OCI-LY7 (cell line): ENCODE measurements at regions not wholly inside any gene's neighbourhood (a gene's known extent, or its start where the extent isn't known, plus 50 kb on each side); places are given as distances from the start of the nearest gene placed in this dataset.
A peak's percentile ranks its signal among the peaks of the same experiment; 100 is the strongest.

Experiments
- BruUV-seq: library from RNA; stranded (reverse); fragments of 400-500 nt; replicated peaks from 2 replicates; lab custom pipeline; 2021; lab: Mats Ljungman, UMichigan
- CTCF ChIA-PET: fragments of 300-600 bp; sonication (Branson Sonifier 250); formaldehyde crosslinking; loops from one replicate; lab custom pipeline; 2022; ENCODE audit warnings: antibody characterized with exemption; ENCODE audit not compliant: unreplicated experiment; lab: Charles Lee
- POLR2A ChIA-PET: fragments of 300-600 bp; sonication (Branson Sonifier 250); formaldehyde crosslinking; loops from one replicate; lab custom pipeline; 2022; ENCODE audit warnings: antibody characterized with exemption; lab: Charles Lee
- DNase-seq: peaks from one replicate; pipeline ENCODE4 v3.0.0-alpha.2; 2015; ENCODE audit warnings: low spot score
- H2AFZ ChIP-seq: fragments of 200-600 bp; sonication (generic), shearing (Covaris generic); 2 replicates; pipeline ENCODE4 v1.6.1; 2014; ENCODE audit warnings: mild to moderate bottlenecking, antibody characterized with exemption, low read length, moderate library complexity
- H3K27ac ChIP-seq: fragments of 200-600 bp; sonication (generic); 2 replicates; pipeline ENCODE4 v1.5.1; 2014; ENCODE audit warnings: mixed run types, low read depth, mild to moderate bottlenecking, moderate library complexity, low read length, inconsistent platforms; ENCODE audit not compliant: poor library complexity, severe bottlenecking
- H3K36me3 ChIP-seq: fragments of 200-600 bp; sonication (generic); 2 replicates; pipeline ENCODE4 v1.6.1; 2014; ENCODE audit warnings: mild to moderate bottlenecking, antibody characterized with exemption, low read length, moderate library complexity, mixed read lengths; ENCODE audit not compliant: insufficient read depth
- H3K4me1 ChIP-seq: fragments of 200-600 bp; sonication (generic); 2 replicates; pipeline ENCODE4 v1.5.1; 2014; ENCODE audit warnings: mild to moderate bottlenecking, low read length; ENCODE audit not compliant: insufficient read depth, poor library complexity, severe bottlenecking
- H3K4me2 ChIP-seq: fragments of 200-600 bp; sonication (generic); 2 replicates; pipeline ENCODE4 v1.6.1; 2014; ENCODE audit warnings: mild to moderate bottlenecking, low read length
- H3K4me3 ChIP-seq: fragments of 200-600 bp; sonication (generic); 2 replicates; pipeline ENCODE4 v1.5.1; 2014; ENCODE audit warnings: mild to moderate bottlenecking, low read depth, low read length; ENCODE audit not compliant: poor library complexity, severe bottlenecking
- H3K79me2 ChIP-seq: fragments of 200-600 bp; sonication (generic); 2 replicates; pipeline ENCODE4 v1.6.1; 2016; ENCODE audit warnings: low read depth, mild to moderate bottlenecking, low read length, moderate library complexity, mixed read lengths; ENCODE audit not compliant: insufficient read depth
- H3K9me2 ChIP-seq: fragments of 200-600 bp; sonication (generic); 2 replicates; pipeline ENCODE4 v1.6.1; 2016; ENCODE audit warnings: mild to moderate bottlenecking, low read length, mixed read lengths; ENCODE audit not compliant: insufficient read depth
- H3K9me3 ChIP-seq: fragments of 200-600 bp; sonication (generic); 2 replicates; pipeline ENCODE4 v1.6.1; 2014; ENCODE audit warnings: mild to moderate bottlenecking, mixed run types, low read length, mixed read lengths
- H4K20me1 ChIP-seq: fragments of 200-600 bp; sonication (generic); 2 replicates; pipeline ENCODE4 v1.6.1; 2014; ENCODE audit warnings: mild to moderate bottlenecking, antibody characterized with exemption, low read length, moderate library complexity, mixed read lengths; ENCODE audit not compliant: insufficient read depth
- EZH2phosphoT487 ChIP-seq: fragments of 200-600 bp; sonication (generic); IDR thresholded peaks from 2 replicates; pipeline ENCODE4 v1.6.1; 2018; ENCODE audit warnings: low read depth, borderline replicate concordance, mild to moderate bottlenecking, mixed run types, antibody characterized with exemption, low read length, moderate library complexity, mixed read lengths
- intact Hi-C: fragments of 100-400 bp; cut with micrococcal nuclease; formaldehyde crosslinking; loops from one replicate; pipeline ENCODE4 v1.10.0; 2022; ENCODE audit not compliant: unreplicated experiment
- TF ChIP-seq, protein P1 (sequence below): fragments of 200-600 bp; sonication (generic); conservative IDR thresholded peaks from 2 replicates; pipeline ENCODE4 v1.5.1; 2014; ENCODE audit warnings: mild to moderate bottlenecking, antibody characterized with exemption, low read length, moderate library complexity, mixed read lengths

DNA sequence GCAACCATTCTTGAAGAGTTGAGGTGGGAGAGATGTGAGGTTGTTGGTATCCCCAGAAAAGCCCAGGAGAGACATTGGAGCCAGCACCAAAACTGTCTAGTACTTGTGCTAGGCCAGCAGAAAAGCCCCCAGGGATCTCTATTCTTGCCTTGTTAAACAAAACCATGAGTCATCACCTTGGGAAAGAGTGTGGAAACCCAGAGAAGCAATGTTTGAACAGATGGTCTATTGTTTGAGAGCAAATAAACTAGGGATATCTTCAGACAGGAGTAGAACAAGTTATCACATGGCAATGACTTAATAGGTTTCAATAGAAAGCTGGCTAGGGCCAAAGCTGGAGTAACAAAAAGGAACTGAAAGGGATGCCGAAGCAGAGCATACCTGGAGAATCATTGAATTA lies 195.7 kb upstream of the CASK start:
- H3K4me1 ChIP-seq = peaks cover 10% of the 10 kb centered on the region
- POLR2A ChIA-PET = no interaction called here
- no peaks in the 10 kb centered on the region for H3K9me2 ChIP-seq
- no peak overlapping the region for H3K27ac ChIP-seq
- CTCF ChIA-PET = no interaction called here
- intact Hi-C loops = no loop called here
- no peaks in the 10 kb centered on the region for H4K20me1 ChIP-seq
- no peaks in the 10 kb centered on the region for H3K79me2 ChIP-seq
- H3K9me3 ChIP-seq = no peaks in the 10 kb centered on the region
- no peak for TF ChIP-seq EZH2phosphoT487
- TF ChIP-seq, protein P1, sequence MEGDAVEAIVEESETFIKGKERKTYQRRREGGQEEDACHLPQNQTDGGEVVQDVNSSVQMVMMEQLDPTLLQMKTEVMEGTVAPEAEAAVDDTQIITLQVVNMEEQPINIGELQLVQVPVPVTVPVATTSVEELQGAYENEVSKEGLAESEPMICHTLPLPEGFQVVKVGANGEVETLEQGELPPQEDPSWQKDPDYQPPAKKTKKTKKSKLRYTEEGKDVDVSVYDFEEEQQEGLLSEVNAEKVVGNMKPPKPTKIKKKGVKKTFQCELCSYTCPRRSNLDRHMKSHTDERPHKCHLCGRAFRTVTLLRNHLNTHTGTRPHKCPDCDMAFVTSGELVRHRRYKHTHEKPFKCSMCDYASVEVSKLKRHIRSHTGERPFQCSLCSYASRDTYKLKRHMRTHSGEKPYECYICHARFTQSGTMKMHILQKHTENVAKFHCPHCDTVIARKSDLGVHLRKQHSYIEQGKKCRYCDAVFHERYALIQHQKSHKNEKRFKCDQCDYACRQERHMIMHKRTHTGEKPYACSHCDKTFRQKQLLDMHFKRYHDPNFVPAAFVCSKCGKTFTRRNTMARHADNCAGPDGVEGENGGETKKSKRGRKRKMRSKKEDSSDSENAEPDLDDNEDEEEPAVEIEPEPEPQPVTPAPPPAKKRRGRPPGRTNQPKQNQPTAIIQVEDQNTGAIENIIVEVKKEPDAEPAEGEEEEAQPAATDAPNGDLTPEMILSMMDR = no peak
- H3K4me2 ChIP-seq = no peak overlapping the region
- DNase-seq = no peak
- no TSS peak for BruUV-seq
- no peaks in the 10 kb centered on the region for H3K36me3 ChIP-seq
- no peak overlapping the region for H3K4me3 ChIP-seq
- no peak overlapping the region for H2AFZ ChIP-seq

DNA sequence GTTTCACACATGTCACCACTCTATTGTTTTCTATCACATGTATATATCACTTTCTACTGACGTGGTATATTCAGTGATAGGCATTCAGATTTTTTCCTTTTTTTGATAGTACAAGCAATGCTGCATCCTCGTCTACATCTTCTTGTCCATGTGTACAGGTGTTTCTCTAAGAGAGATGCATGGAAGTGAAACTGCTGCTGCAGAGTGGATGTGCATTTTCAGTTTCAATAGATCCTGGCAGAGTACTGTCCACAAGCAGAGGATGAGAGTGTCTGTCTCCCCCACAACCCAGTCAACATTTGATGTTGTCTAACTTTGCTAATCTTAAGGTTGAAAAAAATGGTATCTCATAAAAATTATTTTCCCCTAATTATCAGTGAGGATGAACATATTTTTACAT lies 194.0 kb upstream of the CASK start:
- Histone ChIP-seq H3K4me3 (no peak overlapping the region), H3K79me2 (no peaks in the 10 kb centered on the region), H3K4me2 (no peak overlapping the region), H4K20me1 (no peaks in the 10 kb centered on the region), H3K9me2 (no peaks in the 10 kb centered on the region), H2AFZ (no peak overlapping the region), H3K4me1 (peaks cover 10% of the 10 kb centered on the region), H3K36me3 (no peaks in the 10 kb centered on the region), H3K27ac (no peak overlapping the region), H3K9me3 (no peaks in the 10 kb centered on the region)
- POLR2A ChIA-PET = no interaction called here
- peak; percentile 36 for DNase-seq
- TF ChIP-seq, protein P1 = no peak
- TF ChIP-seq EZH2phosphoT487 = no peak
- intact Hi-C loops = no loop called here
- BruUV-seq = no TSS peak
- CTCF ChIA-PET = no interaction called here

DNA sequence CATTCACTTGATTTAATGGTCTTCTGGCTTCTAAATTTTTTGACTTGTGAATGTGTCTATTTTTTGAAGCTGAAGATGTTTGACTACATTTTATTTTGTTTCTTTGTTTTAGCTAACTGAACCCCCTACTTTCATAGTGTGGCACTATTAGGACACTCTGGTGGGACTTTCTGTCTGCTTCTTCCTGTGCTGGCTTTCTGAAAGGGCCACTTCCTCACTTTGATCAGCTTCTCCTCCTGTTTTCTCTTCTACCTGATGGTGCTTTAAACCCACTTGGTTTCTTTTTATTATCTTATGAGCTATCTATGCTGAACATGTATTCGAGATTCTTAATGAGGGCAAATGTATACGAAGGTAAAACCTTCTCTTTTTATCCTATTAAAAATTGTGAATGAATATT lies 186.1 kb upstream of the CASK start:
- Histone ChIP-seq H4K20me1 (no peaks in the 10 kb centered on the region), H3K4me1 (no peaks in the 10 kb centered on the region), H3K9me2 (no peaks in the 10 kb centered on the region), H3K4me2 (no peak overlapping the region), H3K9me3 (no peaks in the 10 kb centered on the region), H3K4me3 (no peak overlapping the region), H3K79me2 (no peaks in the 10 kb centered on the region), H3K27ac (no peak overlapping the region), H2AFZ (no peak overlapping the region), H3K36me3 (no peaks in the 10 kb centered on the region)
- intact Hi-C loops = no loop called here
- no peak for TF ChIP-seq EZH2phosphoT487
- TF ChIP-seq, protein P1 = no peak
- peak; percentile 2 for DNase-seq
- POLR2A ChIA-PET = interaction anchor here (0.8 kb wide), 1 partner anchor 14 kb away, joined by 3 read pairs; no protein-coding TSS in a partner anchor
- BruUV-seq = no TSS peak
- CTCF ChIA-PET = no interaction called here
